GM19452 (cell line): ENCODE measurements at regions not wholly inside any gene's neighbourhood (a gene's known extent, or its start where the extent isn't known, plus 50 kb on each side); places are given as distances from the start of the nearest gene placed in this dataset.

Source experiments
- ATAC-seq: cut with Tn5 transposase; IDR thresholded peaks from one replicate; pipeline ENCODE4 v1.9.1; 2021; ENCODE audit not compliant: unreplicated experiment

GRCh38 chr10:2130705-2131305, 393.5 kb upstream of the ADARB2 start:
- ATAC-seq: no peak

- ATAC-seq: no peak
Measured at GRCh38 chr10:2128991-2129390, 391.7 kb upstream of the ADARB2 start.

DNA sequence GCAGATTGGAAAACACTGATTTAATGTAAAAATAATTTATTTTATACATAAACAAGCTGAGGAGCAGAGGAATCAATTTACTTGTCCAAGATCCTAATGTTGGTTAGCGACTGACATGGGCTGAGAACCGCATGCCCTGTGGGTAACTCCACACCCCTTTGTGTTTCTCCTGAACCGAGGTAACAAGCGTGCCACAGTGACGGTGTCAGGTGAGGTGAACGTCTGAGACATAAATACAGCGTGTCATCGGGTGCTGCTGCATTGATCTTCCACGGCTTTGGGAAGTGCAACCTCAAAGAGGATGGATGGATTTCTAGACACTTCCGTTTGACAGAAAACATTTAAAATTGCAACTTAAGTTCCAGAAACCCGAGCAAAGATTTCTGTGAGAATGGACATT, 386.8 kb upstream of the ADARB2 start:
- no peak for ATAC-seq

DNA sequence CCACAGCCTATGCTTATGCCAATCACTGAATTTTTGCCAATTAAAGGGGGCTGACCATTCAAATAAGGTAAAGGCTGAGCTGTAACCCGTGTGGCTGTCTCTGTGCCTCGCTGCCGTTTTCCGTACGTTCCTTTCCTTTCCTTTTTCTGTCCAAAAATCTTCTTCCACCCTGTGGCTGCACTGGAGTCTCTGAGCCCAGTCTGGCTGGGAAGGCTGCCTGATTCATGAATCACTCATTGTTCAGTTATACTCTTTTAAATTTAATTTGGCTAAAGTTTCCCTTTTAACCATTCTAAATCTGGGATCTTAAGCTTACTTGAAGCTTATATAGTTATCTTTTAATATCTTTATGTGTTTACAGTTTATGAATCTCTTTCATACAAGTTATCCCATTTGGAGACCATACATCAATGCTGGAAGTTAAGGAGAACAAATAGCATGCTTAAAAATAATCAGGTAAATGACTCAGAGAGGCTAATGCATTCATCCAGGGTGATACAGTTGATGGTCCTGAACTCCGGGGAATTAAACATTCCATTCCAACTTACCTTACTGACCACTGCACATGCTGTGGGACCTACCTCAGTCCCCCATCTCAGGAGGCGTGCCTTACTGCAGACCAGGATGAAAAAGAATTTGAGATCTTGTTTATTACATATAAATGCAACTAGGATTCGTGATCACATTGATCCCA, 385.3 kb upstream of the ADARB2 start:
- ATAC-seq: no peak

GRCh38 chr10:2121929-2122328, 384.6 kb upstream of the ADARB2 start:
- ATAC-seq: no peak

DNA sequence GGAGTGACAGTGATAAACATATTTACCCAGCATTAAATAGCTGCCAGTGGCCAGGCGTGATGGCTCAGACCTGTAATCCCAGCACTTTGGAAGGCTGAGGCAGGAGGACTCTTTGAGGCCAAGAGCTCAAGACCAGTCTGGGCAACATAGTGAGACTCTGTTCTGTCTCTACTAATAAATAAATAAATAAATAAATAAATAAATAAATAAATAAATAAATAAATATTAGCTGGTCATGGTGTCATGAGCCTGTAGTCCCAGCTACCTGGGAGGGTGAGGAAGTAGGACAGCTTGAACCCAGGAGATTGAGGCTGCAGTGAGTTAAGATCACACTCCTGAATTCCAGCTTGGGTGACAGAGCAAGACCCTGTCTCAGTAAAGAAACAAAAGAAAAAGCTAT, 384.0 kb upstream of the ADARB2 start:
- no peak for ATAC-seq

GRCh38 chr10:2120746-2121145, 383.4 kb upstream of the ADARB2 start:
- no peak for ATAC-seq

DNA sequence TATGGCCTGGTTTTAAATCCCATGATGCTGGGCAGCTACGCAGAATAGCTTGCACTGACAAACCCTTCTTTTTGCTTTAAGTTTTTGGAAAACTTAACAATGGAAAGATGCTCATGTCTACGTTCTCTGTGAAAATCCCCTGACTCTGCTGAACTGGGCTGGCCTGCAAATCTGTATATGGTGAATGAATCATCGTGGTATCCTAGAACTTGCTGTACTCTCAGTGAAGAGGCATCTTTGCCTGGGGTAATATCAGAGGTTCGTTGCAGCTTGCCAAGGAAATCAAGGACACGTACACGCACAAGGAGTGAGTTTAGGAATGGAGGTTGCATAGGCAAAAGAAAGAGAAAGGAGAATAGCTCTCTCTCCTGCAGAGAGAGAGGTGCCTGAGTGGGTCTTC, 382.0 kb upstream of the ADARB2 start:
- no peak for ATAC-seq

DNA sequence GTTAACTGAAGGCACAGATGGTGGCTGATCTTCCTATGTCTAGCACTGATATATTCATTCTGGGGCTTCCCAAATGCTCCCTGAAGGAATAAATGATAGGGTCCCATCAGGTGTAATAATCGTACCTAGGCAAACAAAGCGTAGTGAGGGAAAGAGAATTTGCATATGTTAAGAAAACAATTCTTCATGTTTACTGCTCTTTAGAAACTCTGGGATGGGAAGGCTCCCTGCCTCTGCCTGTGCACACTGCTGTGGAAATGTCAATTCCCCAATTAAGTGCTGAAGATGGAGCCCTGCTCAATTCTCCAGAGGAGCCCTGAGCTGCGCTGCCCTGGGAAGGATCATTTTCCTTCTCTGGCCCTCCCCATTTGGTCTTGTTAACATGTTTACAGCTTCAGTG, 380.9 kb upstream of the ADARB2 start:
- no peak for ATAC-seq

GRCh38 chr10:2117641-2118040, 380.3 kb upstream of the ADARB2 start:
- ATAC-seq: no peak

- no peak for ATAC-seq
Measured at GRCh38 chr10:2111965-2112364, 374.6 kb upstream of the ADARB2 start.

GRCh38 chr10:2108496-2108895, 371.2 kb upstream of the ADARB2 start:
- no peak for ATAC-seq

DNA sequence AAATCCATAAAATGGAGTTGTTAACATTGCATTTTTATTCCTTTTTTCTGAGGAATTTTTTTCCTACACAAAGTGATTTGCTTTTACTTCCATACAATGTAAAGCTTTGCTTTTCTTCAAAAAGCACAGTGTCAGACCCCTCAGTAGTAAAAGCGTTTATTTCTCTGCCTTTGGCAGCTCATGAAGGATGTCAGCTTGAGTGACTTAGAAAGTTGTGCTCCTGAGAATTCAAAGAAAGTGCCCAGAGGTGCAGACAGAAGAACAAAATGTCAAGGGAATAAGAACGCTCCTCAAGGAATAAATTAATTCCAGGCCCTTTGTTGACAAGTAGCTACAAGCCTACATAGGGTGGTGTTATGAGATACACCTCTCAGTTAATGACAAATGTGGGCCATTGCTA, 369.3 kb upstream of the ADARB2 start:
- ATAC-seq: no peak

DNA sequence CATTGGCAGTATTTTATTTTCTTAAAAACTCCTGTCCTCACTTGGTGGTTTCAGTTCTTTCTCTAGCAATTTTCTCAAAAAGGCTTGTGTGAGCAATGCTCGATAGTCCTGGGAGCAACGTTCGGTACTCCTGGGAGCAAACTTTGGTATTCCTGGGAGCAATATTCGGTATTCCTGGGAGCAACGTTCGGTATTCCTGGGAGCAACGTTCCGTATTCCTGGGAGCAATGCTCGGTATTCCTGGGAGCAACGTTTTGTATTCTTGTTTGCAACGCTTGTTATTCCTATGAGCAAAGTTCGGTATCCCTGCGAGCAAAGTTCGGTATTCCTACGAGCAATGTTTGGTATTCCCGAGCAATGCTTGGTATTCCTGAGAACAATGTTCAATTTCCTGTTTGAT, 362.0 kb upstream of the ADARB2 start:
- ATAC-seq: no peak

- ATAC-seq: no peak
Measured at GRCh38 chr10:2097937-2098336, 360.6 kb upstream of the ADARB2 start.

DNA sequence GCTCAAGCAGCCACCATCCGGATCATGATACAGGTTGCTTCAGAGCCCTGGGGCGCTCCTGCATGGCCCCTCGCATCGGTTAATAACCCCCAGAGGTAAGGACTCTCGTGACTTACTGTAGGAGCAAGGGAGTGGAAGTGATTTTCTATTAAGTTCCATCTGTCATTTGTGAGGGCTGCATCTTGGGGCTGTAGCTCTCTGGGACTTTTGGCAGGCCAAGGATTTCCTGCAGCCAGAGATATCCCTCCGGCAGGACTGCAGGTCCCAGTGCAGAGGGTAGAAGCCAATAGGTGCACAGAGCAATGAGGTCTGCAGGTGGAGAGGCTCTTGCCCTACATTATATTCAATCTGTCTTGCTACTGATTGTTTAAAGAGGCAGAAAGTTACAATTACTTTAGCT, 356.8 kb upstream of the ADARB2 start:
- no peak for ATAC-seq

GRCh38 chr10:2083591-2083990, 346.3 kb upstream of the ADARB2 start:
- no peak for ATAC-seq

DNA sequence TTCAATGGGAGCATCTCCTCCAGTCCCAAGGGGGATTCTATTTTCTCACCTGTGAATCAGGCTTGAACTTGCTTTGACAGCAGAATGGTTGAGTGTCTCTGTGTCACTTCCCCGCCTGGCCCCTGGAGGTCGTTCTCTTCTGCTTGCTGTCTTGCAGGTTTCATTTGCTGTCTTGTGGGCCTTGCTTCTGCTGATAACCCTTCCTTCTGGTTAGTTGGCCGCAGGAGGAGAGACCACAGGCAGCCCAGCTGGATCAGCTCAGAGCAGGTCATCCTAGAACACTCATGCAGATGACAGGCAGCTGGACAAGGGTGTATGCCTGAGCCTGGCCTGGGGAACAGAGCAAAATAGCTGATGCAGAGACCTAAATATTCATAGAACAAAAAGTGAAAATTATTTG, 344.2 kb upstream of the ADARB2 start:
- no peak for ATAC-seq

DNA sequence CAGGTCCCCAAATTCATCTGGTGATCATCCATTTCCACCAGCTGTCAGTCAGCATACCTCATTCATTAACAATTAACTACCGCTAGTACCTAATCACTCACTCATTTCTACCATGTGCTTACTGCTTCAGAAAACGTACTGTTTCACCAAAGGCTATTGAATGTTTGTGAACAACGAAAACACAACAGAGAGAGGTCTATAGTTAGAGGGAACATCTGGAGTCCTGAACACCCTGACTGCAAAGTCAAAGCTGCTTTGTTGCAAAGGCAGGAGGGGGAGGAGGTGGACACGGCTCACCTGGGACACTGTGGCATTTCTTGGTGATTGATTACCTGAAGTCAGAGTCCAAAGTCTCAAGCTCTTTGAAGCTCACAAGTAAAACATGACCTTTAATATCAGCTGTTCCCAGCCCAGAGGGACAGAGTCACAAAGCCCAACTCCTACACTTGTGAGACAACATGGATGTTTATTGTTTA, 342.3 kb upstream of the ADARB2 start:
- peak; percentile 55 for ATAC-seq

DNA sequence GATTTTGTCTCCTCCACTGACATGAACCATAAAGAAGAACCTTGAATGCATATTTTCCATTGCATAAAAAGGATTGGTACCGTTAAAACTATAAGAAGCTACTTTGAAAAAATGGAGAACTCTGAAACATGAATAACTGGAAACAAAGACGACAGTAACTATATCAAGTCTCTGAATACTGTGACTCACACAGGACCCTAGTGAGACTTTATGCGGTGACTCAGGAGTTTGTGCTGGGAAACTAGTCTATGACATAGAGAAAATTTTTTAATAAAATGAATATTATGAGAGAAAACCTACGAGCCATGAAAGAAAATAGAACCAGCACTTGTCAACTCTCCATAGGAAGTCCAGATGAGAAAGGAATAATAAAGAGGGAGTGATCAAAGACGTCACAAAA, 339.9 kb upstream of the ADARB2 start:
- no peak for ATAC-seq

- ATAC-seq: no peak
Measured at GRCh38 chr10:2076528-2076927, 339.2 kb upstream of the ADARB2 start.

- ATAC-seq: no peak
Measured at GRCh38 chr10:2067015-2067414, 329.7 kb upstream of the ADARB2 start.

DNA sequence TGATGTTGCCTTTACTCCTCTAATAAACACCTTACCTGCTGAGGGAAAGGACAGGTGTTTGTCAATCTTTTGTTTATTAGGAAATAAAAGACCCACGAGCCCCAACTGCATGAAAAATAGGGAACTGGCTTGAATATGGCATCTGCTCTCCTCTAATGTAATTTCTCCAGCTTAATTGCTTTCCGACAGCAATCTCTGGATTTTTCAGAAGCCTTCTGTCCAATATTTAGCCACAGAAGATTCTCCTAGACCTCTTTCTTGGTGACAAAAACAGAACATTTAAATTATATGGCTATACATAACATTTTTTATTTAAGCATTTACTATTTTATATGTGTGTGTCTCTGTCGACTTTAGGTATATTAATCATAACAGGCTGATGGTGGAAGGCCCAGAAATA, 317.4 kb upstream of the ADARB2 start:
- no peak for ATAC-seq
